ENCODE measurements at regions not wholly inside any gene's neighbourhood (a gene's known extent, or its start where the extent isn't known, plus 50 kb on each side); places are given as distances from the start of the nearest gene placed in this dataset.

DNA sequence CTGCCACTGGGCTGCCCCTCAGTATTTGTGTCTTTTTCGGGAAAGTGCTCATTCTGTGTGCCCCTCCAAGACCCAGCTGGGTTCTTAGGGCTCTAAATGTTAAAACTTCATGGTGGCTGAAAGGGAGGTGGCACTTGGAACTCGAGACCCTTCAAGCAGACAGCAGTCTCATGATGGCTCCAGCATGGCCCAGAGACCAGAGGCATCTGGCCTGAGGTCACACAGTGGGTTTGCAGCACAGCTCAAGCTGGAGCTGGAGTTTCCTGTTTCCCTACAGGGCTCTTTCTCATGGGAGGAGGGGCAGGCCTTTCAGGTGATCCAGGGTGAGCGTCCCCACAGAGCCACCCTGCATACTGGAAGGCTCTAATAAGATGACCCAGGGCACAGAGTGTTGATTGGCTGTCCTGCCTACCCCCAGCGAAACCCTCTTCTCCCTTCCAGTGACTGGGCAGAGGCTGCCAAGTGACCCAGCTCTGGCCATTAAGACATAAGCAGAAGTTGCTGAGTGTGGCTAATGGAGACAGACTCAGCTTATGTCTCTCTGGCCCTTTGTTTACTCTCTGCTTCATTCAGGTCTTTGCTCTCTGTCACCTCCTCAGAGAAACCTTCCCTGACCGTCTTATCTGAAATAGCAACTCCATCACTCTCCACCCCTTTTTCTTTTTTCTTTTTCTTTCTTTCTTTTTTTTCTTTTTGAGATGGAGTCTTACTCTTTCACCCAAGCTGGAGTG lies 166.6 kb upstream of the SMAD3 start:
- TF ChIP-seq, protein P1, sequence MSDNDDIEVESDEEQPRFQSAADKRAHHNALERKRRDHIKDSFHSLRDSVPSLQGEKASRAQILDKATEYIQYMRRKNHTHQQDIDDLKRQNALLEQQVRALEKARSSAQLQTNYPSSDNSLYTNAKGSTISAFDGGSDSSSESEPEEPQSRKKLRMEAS (IDR thresholded peaks at IDR 0.05) = no peak
- TF ChIP-seq ZBTB7A (IDR thresholded peaks at IDR 0.05; ENCODE audit: low read depth) (no peak), TAF1 (IDR thresholded peaks at IDR 0.05; ENCODE audit: low read depth) (no peak), EP300 (IDR thresholded peaks at IDR 0.05; ENCODE audit: borderline replicate concordance) (no peak), FOXM1 (IDR thresholded peaks at IDR 0.05; ENCODE audit: borderline replicate concordance, low read depth) (no peak), EGR1 (IDR thresholded peaks at IDR 0.05) (no peak), RAD21 (IDR thresholded peaks at IDR 0.05; ENCODE audit: low read depth) (no peak), YY1 (IDR thresholded peaks at IDR 0.05; ENCODE audit: low read depth) (no peak), CREB1 (IDR thresholded peaks at IDR 0.05; ENCODE audit: low read depth) (no peak)
- TF ChIP-seq, protein P2, sequence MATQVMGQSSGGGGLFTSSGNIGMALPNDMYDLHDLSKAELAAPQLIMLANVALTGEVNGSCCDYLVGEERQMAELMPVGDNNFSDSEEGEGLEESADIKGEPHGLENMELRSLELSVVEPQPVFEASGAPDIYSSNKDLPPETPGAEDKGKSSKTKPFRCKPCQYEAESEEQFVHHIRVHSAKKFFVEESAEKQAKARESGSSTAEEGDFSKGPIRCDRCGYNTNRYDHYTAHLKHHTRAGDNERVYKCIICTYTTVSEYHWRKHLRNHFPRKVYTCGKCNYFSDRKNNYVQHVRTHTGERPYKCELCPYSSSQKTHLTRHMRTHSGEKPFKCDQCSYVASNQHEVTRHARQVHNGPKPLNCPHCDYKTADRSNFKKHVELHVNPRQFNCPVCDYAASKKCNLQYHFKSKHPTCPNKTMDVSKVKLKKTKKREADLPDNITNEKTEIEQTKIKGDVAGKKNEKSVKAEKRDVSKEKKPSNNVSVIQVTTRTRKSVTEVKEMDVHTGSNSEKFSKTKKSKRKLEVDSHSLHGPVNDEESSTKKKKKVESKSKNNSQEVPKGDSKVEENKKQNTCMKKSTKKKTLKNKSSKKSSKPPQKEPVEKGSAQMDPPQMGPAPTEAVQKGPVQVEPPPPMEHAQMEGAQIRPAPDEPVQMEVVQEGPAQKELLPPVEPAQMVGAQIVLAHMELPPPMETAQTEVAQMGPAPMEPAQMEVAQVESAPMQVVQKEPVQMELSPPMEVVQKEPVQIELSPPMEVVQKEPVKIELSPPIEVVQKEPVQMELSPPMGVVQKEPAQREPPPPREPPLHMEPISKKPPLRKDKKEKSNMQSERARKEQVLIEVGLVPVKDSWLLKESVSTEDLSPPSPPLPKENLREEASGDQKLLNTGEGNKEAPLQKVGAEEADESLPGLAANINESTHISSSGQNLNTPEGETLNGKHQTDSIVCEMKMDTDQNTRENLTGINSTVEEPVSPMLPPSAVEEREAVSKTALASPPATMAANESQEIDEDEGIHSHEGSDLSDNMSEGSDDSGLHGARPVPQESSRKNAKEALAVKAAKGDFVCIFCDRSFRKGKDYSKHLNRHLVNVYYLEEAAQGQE (IDR thresholded peaks at IDR 0.05; ENCODE audit: low read depth) = no peak
- TF ChIP-seq, protein P3, sequence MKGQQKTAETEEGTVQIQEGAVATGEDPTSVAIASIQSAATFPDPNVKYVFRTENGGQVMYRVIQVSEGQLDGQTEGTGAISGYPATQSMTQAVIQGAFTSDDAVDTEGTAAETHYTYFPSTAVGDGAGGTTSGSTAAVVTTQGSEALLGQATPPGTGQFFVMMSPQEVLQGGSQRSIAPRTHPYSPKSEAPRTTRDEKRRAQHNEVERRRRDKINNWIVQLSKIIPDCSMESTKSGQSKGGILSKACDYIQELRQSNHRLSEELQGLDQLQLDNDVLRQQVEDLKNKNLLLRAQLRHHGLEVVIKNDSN (IDR thresholded peaks at IDR 0.05) = no peak

DNA sequence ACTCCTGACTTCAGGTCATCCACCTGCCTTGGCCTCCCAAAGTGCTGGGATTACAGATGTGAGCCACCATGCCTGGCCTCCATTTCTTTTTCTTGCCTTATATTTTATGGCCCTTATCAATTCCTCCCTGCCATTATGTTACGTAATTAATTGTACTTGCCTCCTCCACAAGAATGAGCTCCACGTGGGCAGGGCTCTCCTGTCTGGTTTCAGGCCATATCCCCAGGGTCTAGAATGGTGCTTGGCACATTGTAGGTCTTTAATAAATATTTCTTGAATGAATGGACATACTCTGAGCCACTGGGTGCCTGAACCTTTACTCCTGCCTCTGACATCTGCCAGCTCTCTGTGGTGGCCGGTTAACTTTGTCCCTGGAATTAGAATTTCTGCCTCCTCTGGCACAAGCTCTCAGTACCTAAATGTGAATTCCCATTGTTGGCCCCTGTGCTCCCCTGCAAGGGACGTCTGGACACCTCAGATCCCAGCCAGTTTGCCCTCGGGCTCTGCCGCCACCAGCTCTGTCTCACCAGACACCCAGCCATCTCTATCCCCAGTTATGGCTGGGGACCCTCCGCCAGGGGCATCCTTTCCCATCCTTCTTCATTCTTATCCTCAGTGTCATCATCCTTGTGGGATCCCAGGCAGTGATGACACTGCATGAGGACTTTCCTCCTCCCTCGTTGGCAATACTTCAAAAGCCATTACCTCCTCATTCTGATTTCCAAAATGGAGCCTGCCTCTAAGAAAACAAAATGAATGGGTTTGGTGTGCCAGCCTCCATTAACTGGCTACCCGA lies 165.6 kb upstream of the SMAD3 start:
- no peak for TF ChIP-seq TCF12 (IDR thresholded peaks at IDR 0.05; ENCODE audit: low read depth)

DNA sequence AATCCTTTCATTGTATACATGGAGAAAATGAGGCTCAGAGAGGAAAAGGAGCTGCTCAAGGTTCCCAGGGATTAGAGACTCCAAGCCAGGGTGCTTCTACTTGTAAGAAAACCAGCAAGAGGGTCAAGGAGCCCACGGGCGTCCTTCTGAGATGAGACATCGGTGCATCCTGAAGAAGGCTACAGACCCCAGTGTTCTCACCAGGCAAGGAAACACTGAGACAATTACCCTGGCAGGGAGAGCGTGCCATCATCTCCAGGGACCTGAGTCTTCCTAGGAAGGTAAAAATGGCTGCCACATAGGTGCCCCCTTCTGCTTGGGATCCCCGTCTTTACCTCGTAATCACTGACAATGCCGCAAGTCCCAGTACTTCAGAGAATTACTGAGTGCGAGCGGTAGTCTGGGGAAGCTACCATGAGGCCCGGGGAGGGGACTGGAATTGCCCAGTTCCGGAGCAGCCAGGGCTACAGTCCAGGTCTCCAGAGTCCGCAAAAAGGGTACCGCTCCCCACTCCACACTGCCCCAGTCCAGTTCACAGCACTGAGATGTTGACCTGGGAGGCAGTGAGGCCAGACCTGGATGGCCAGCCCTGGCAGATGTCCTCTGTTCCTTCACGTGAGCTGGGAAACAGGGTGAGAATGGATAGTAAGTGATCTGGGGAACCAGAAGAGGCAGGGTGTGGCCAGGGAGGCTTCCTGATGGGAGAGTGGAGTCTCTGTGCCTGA lies 164.7 kb upstream of the SMAD3 start:
- TF ChIP-seq RAD21 (IDR thresholded peaks at IDR 0.05; ENCODE audit: low read depth) (no peak), CEBPB (IDR thresholded peaks at IDR 0.05) (no peak), YY1 (IDR thresholded peaks at IDR 0.05; ENCODE audit: low read depth) (no peak), TAF1 (IDR thresholded peaks at IDR 0.05; ENCODE audit: low read depth) (no peak), CREB1 (IDR thresholded peaks at IDR 0.05; ENCODE audit: low read depth) (no peak), NFIC (IDR thresholded peaks at IDR 0.05) (no peak), TEAD4 (IDR thresholded peaks at IDR 0.05) (no peak), FOXM1 (IDR thresholded peaks at IDR 0.05; ENCODE audit: borderline replicate concordance, low read depth) (no peak), EP300 (IDR thresholded peaks at IDR 0.05; ENCODE audit: borderline replicate concordance) (no peak), EGR1 (IDR thresholded peaks at IDR 0.05) (no peak), ZBTB7A (IDR thresholded peaks at IDR 0.05; ENCODE audit: low read depth) (no peak), TCF12 (IDR thresholded peaks at IDR 0.05; ENCODE audit: low read depth) (no peak)
- TF ChIP-seq, protein P3 (IDR thresholded peaks at IDR 0.05) = no peak
- TF ChIP-seq, protein P2 (IDR thresholded peaks at IDR 0.05; ENCODE audit: low read depth) = no peak
- TF ChIP-seq, protein P1 (IDR thresholded peaks at IDR 0.05) = no peak

DNA sequence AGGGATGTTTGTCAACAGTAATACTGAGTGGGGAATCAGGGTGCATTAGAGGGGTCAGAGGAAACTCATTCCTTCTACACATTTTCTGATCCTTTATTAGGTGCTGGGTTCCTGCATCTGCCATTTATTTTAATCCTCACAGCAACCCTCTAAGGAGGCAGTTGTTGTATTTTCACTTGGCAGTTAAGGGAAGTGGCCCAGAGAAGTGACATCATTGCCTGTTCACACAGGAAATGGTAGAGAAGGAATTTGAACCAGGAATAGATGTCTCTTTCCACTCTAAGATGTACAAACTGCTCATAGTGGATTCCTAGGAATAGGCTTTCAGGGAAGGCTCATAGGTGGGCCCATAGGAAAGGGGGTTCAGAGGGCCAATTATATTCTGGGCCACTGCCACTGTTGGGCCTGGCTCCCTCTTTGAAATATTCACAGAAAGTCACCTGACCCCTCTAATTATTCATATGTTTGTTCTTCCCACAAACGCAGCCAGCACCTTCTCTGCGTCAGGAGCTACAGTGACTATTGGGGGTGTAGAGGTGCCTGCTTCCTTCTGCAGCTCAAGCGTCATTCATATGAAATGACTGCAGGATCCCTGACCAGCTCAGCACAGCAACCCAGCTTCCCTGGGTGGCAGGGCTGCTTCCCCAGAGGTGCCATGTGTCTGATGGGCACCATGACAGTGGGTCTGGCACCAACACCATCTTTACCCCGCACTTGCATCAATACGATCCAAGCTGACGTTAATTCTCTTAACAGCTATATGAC lies 163.9 kb upstream of the SMAD3 start:
- TF ChIP-seq TCF12 (IDR thresholded peaks at IDR 0.05; ENCODE audit: low read depth) (no peak), CEBPB (IDR thresholded peaks at IDR 0.05) (no peak), YY1 (IDR thresholded peaks at IDR 0.05; ENCODE audit: low read depth) (no peak), ZBTB7A (IDR thresholded peaks at IDR 0.05; ENCODE audit: low read depth) (no peak), CREB1 (IDR thresholded peaks at IDR 0.05; ENCODE audit: low read depth) (no peak), NFIC (IDR thresholded peaks at IDR 0.05) (no peak), EP300 (IDR thresholded peaks at IDR 0.05; ENCODE audit: borderline replicate concordance) (no peak), TEAD4 (IDR thresholded peaks at IDR 0.05) (no peak), EGR1 (IDR thresholded peaks at IDR 0.05) (no peak), FOXM1 (IDR thresholded peaks at IDR 0.05; ENCODE audit: borderline replicate concordance, low read depth) (no peak)
- TF ChIP-seq, protein P2 (IDR thresholded peaks at IDR 0.05; ENCODE audit: low read depth) = no peak
- TF ChIP-seq, protein P1 (IDR thresholded peaks at IDR 0.05) = no peak
- TF ChIP-seq, protein P3 (IDR thresholded peaks at IDR 0.05) = no peak
